ENCODE measurements at regions not wholly inside any gene's neighbourhood (a gene's known extent, or its start where the extent isn't known, plus 50 kb on each side); places are given as distances from the start of the nearest gene placed in this dataset.

GRCh38 chr17:83145358-83145738, 65.9 kb downstream of the METRNL start:
- FAIRE-seq (no peak), DNase-seq (ENCODE audit: low read depth, low spot score) (no peak)
- H3K9me3 ChIP-seq (replicated peaks; ENCODE audit: control insufficient read depth, insufficient read depth, low read length), result no peaks in the 10 kb centered on the region
- POLR2A ChIA-PET, result no interaction called here
- no TSS peak for BruUV-seq (replicated peaks)
- no peak overlapping the region for H3K4me2 ChIP-seq (ENCODE audit: insufficient read depth, low read length)
- intact Hi-C loops (cut with micrococcal nuclease) (no loop called here), dilution Hi-C loops (cut with MboI; ENCODE audit: extremely low pct_ligation_motif_present, low sequenced_read_pairs) (no loop called here)
- no peaks in the 10 kb centered on the region for H3K4me1 ChIP-seq (ENCODE audit: control insufficient read depth, extremely low read depth, insufficient read depth, low read length)
- H3K27me3 ChIP-seq (ENCODE audit: control insufficient read depth in 2 of 2, insufficient read depth in 2 of 2, low read length in 2 of 2), result peaks cover 16 to 40% of the 10 kb centered on the region in 2 experiments
- no peaks in the 10 kb centered on the region for H3K36me3 ChIP-seq (ENCODE audit: control insufficient read depth in 2 of 2, extremely low read depth in 1 of 2, insufficient read depth in 2 of 2, low read length in 2 of 2)
- H3K9ac ChIP-seq (replicated peaks; ENCODE audit: extremely low read depth, insufficient read depth, low read length), result no peak overlapping the region
- CTCF ChIA-PET, result no interaction called here
- H2AFZ ChIP-seq (ENCODE audit: low read depth, low read length), result no peak overlapping the region
- H3K9me1 ChIP-seq (replicated peaks; ENCODE audit: control insufficient read depth, extremely low read depth, insufficient read depth, low read length), result no peaks in the 10 kb centered on the region
- H4K20me1 ChIP-seq (replicated peaks; ENCODE audit: control insufficient read depth, extremely low read depth, insufficient read depth, low read length), result no peaks in the 10 kb centered on the region
- TF ChIP-seq MAX (IDR thresholded peaks at IDR 0.05; ENCODE audit: insufficient read depth, insufficient read length) (no peak), GATA2 (IDR thresholded peaks at IDR 0.05; ENCODE audit: insufficient read depth, insufficient read length, low read depth, low read length) (no peak), FOS (IDR thresholded peaks at IDR 0.05; ENCODE audit: borderline replicate concordance, insufficient read depth, low read length) (no peak), MYC (IDR thresholded peaks at IDR 0.05; ENCODE audit: low read depth, low read length) (no peak), JUN (IDR thresholded peaks at IDR 0.05; ENCODE audit: borderline replicate concordance, insufficient read depth, insufficient read length, low read depth) (no peak)
- H3K4me3 ChIP-seq (replicated peaks in 1 of 3; ENCODE audit: insufficient read depth in 1 of 3, low read depth in 1 of 3, low read length in 3 of 3), result no peak overlapping the region
- no peaks in the 10 kb centered on the region for H3K79me2 ChIP-seq (ENCODE audit: control insufficient read depth, insufficient read depth, low read length)
- no peak overlapping the region for H3K27ac ChIP-seq (ENCODE audit: insufficient read depth, low read depth, low read length)

- no peaks in the 10 kb centered on the region for H3K9me1 ChIP-seq (replicated peaks; ENCODE audit: control insufficient read depth, extremely low read depth, insufficient read depth, low read length)
- H3K4me2 ChIP-seq (ENCODE audit: insufficient read depth, low read length), result no peak overlapping the region
- H4K20me1 ChIP-seq (replicated peaks; ENCODE audit: control insufficient read depth, extremely low read depth, insufficient read depth, low read length), result no peaks in the 10 kb centered on the region
- BruUV-seq (replicated peaks), result no TSS peak
- H3K27ac ChIP-seq (ENCODE audit: insufficient read depth, low read depth, low read length), result no peak overlapping the region
- ChIA-PET POLR2A (no interaction called here), CTCF (no interaction called here)
- H3K9me3 ChIP-seq (replicated peaks; ENCODE audit: control insufficient read depth, insufficient read depth, low read length), result no peaks in the 10 kb centered on the region
- H3K27me3 ChIP-seq (ENCODE audit: control insufficient read depth in 2 of 2, insufficient read depth in 2 of 2, low read length in 2 of 2), result peaks cover 16 to 40% of the 10 kb centered on the region in 2 experiments
- H3K79me2 ChIP-seq (ENCODE audit: control insufficient read depth, insufficient read depth, low read length), result no peaks in the 10 kb centered on the region
- no peaks in the 10 kb centered on the region for H3K4me1 ChIP-seq (ENCODE audit: control insufficient read depth, extremely low read depth, insufficient read depth, low read length)
- TF ChIP-seq POLR2A (IDR thresholded peaks at IDR 0.05; ENCODE audit: low read depth, low read length), result no peak
- TF ChIP-seq JUN (IDR thresholded peaks at IDR 0.05; ENCODE audit: borderline replicate concordance, insufficient read depth, insufficient read length, low read depth), result no peak
- no peak for TF ChIP-seq GATA2 (IDR thresholded peaks at IDR 0.05; ENCODE audit: insufficient read depth, insufficient read length, low read depth, low read length)
- TF ChIP-seq CTCF (IDR thresholded peaks at IDR 0.05; ENCODE audit: extremely low read depth in 1 of 2, insufficient read depth in 1 of 2, low read depth in 1 of 2, low read length in 2 of 2), result no peak
- no peak for TF ChIP-seq MYC (IDR thresholded peaks at IDR 0.05; ENCODE audit: low read depth, low read length)
- no peak for TF ChIP-seq MAX (IDR thresholded peaks at IDR 0.05; ENCODE audit: insufficient read depth, insufficient read length)
- TF ChIP-seq POLR2AphosphoS5 (IDR thresholded peaks at IDR 0.05; ENCODE audit: insufficient read depth, low read depth, low read length), result no peak
- TF ChIP-seq EZH2 (IDR thresholded peaks at IDR 0.05; ENCODE audit: borderline replicate concordance, low read depth, low read length, severe bottlenecking), result no peak
- no peak for TF ChIP-seq FOS (IDR thresholded peaks at IDR 0.05; ENCODE audit: borderline replicate concordance, insufficient read depth, low read length)
- H3K36me3 ChIP-seq (ENCODE audit: control insufficient read depth in 2 of 2, extremely low read depth in 1 of 2, insufficient read depth in 2 of 2, low read length in 2 of 2), result no peaks in the 10 kb centered on the region
- no peak for FAIRE-seq
- H2AFZ ChIP-seq (ENCODE audit: low read depth, low read length), result no peak overlapping the region
- intact Hi-C loops (cut with micrococcal nuclease) (no loop called here), dilution Hi-C loops (cut with MboI; ENCODE audit: extremely low pct_ligation_motif_present, low sequenced_read_pairs) (no loop called here)
- no peak overlapping the region for H3K9ac ChIP-seq (replicated peaks; ENCODE audit: extremely low read depth, insufficient read depth, low read length)
- DNase-seq (ENCODE audit: low read depth, low spot score), result no peak
- H3K4me3 ChIP-seq (replicated peaks in 1 of 3; ENCODE audit: insufficient read depth in 1 of 3, low read depth in 1 of 3, low read length in 3 of 3), result no peak overlapping the region
Observed at GRCh38 chr17:83145831-83146230, 66.4 kb downstream of the METRNL start.
